NCI-H1092 treated with DMSO at 0.1 percent for 48 hours (cell line): ENCODE measurements at regions not wholly inside any gene's neighbourhood (a gene's known extent, or its start where the extent isn't known, plus 50 kb on each side); places are given as distances from the start of the nearest gene placed in this dataset.
"Not testable (repeated sequence)": the region's sequence is repeated elsewhere in the genome, so short reads cannot be mapped to it uniquely, and the experiment has no call there.

Experiments used
- DNase-seq: peaks from one replicate; lab custom pipeline; 2025; lab: John Stamatoyannopoulos, UW

GRCh38 chr17:79560527-79560926, 50.3 kb downstream of the RBFOX3 start:
- DNase-seq: no peak

GRCh38 chr17:79559111-79559887, 51.6 kb downstream of the RBFOX3 start:
- no peak for DNase-seq

- no peak for DNase-seq
Observed at GRCh38 chr17:79558091-79558900, 52.6 kb downstream of the RBFOX3 start.

GRCh38 chr17:79557276-79558090, 53.4 kb downstream of the RBFOX3 start:
- DNase-seq: no peak

GRCh38 chr17:79556271-79556670, 54.6 kb downstream of the RBFOX3 start:
- no peak for DNase-seq

- DNase-seq: no peak
Observed at GRCh38 chr17:79555543-79555942, 55.3 kb downstream of the RBFOX3 start.

- DNase-seq: not testable (repeated sequence)
Observed at GRCh38 chr17:79554346-79554745, 56.5 kb downstream of the RBFOX3 start.

GRCh38 chr17:79552824-79553223, 58.0 kb downstream of the RBFOX3 start:
- DNase-seq: no peak

- no peak for DNase-seq
Observed at GRCh38 chr17:79552405-79552804, 58.4 kb downstream of the RBFOX3 start.

- no peak for DNase-seq
Observed at GRCh38 chr17:79549141-79549915, 61.5 kb downstream of the RBFOX3 start.

- no peak for DNase-seq
Observed at GRCh38 chr17:79548116-79548515, 62.7 kb downstream of the RBFOX3 start.

- DNase-seq: no peak
Observed at GRCh38 chr17:79547586-79547985, 63.3 kb downstream of the RBFOX3 start.

- not testable (repeated sequence) for DNase-seq
Observed at GRCh38 chr17:79547171-79547570, 63.7 kb downstream of the RBFOX3 start.

- no peak for DNase-seq
Observed at GRCh38 chr17:79546386-79546785, 64.5 kb downstream of the RBFOX3 start.

GRCh38 chr17:79545251-79546005, 65.4 kb downstream of the RBFOX3 start:
- DNase-seq: no peak

- DNase-seq: no peak
Observed at GRCh38 chr17:79544142-79544914, 66.5 kb downstream of the RBFOX3 start.

GRCh38 chr17:79543531-79543930, 67.3 kb downstream of the RBFOX3 start:
- DNase-seq: no peak

GRCh38 chr17:79542718-79543117, 68.1 kb downstream of the RBFOX3 start:
- DNase-seq: no peak

- no peak for DNase-seq
Observed at GRCh38 chr17:79541056-79541850, 69.6 kb downstream of the RBFOX3 start.
